Transverse colon (tissue), 4 donors: ENCODE measurements at regions not wholly inside any gene's neighbourhood (a gene's known extent, or its start where the extent isn't known, plus 50 kb on each side); places are given as distances from the start of the nearest gene placed in this dataset.

Experiments
- CTCF ChIP-seq, 5 experiments: fragments of 200-600 bp in 3 of 5; fragments of 450-650 bp in 2 of 5; sonication (generic) in 3 of 5; IDR thresholded peaks; 1 replicate in 2 of 5; 2 replicates in 3 of 5; pipeline ENCODE4 v1.5.1; 2016 to 2017; ENCODE audit warnings: antibody characterized with exemption in 5 of 5, inconsistent platforms in 3 of 5, mild to moderate bottlenecking in 2 of 5, moderate library complexity in 1 of 5
- EP300 ChIP-seq: sonication (generic); formaldehyde crosslinking; IDR thresholded peaks from one replicate; pipeline ENCODE4 v1.6.1; 2017; ENCODE audit warnings: antibody characterized with exemption, low read depth
- POLR2A ChIP-seq: fragments of 450-650 bp; IDR thresholded peaks from one replicate; pipeline ENCODE4 v1.6.1; 2016; ENCODE audit warnings: antibody characterized with exemption, mild to moderate bottlenecking, moderate library complexity
- POLR2AphosphoS5 ChIP-seq, 3 donors: sonication (generic); formaldehyde crosslinking; IDR thresholded peaks; one replicate each; pipeline ENCODE4 v1.6.1; 2016; ENCODE audit warnings: antibody characterized with exemption in 3 of 3

DNA sequence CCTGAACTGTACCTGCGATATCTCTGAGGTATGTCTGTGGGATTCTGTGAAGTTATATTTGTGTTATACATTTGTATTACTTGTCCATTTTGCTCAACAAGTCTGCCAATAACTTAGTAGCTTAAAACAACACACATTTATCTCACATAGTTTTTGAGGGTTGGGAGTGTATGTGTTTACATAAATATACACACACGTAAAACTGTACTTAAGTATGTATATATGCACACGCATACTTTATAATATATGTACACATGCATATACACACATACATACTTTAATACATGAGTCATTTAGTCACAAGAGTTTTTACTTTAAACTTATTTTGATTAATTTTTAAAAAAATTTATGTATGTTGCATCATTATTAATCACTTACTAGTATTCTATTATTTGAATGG is 205.9 kb upstream of the EDIL3 start:
- TF ChIP-seq EP300: no peak
- TF ChIP-seq POLR2AphosphoS5 (IDR thresholded peaks at IDR 0.05): no peak
- no peak for TF ChIP-seq CTCF (IDR thresholded peaks at IDR 0.05)
- TF ChIP-seq POLR2A: no peak
